AG09309 (cell line): ENCODE measurements at regions not wholly inside any gene's neighbourhood (a gene's known extent, or its start where the extent isn't known, plus 50 kb on each side); places are given as distances from the start of the nearest gene placed in this dataset.

Experiments
- DNase-seq: peaks from one replicate; pipeline ENCODE4 v3.0.0-alpha.2; 2010; ENCODE audit warnings: low read depth
- H3K4me3 ChIP-seq: 2 replicates; pipeline ENCODE4 v1.5.1; 2011; ENCODE audit warnings: mild to moderate bottlenecking, low read depth, low read length, moderate library complexity; ENCODE audit not compliant: control insufficient read depth
- CTCF ChIP-seq: IDR thresholded peaks from 2 replicates; pipeline ENCODE4 v1.5.1; 2011; ENCODE audit warnings: mild to moderate bottlenecking, low read depth, low read length, inconsistent platforms; ENCODE audit not compliant: insufficient read depth, control insufficient read depth; ENCODE audit errors: missing control alignments

GRCh38 chr7:47685712-47686376 lies 103.9 kb upstream of the TNS3 start:
- TF ChIP-seq CTCF = no peak
- DNase-seq = no peak
- no peak overlapping the region for H3K4me3 ChIP-seq

GRCh38 chr7:47685151-47685550 lies 103.2 kb upstream of the TNS3 start:
- no peak overlapping the region for H3K4me3 ChIP-seq
- no peak for TF ChIP-seq CTCF
- no peak for DNase-seq

GRCh38 chr7:47684728-47685127 lies 102.8 kb upstream of the TNS3 start:
- H3K4me3 ChIP-seq = no peak overlapping the region
- no peak for DNase-seq
- TF ChIP-seq CTCF = no peak

- no peak for TF ChIP-seq CTCF
- DNase-seq = no peak
- no peak overlapping the region for H3K4me3 ChIP-seq
These were observed 101.6 kb upstream of the TNS3 start for GRCh38 chr7:47683485-47683898.

- no peak for DNase-seq
- TF ChIP-seq CTCF = no peak
- H3K4me3 ChIP-seq = no peak overlapping the region
These were observed 101.0 kb upstream of the TNS3 start for GRCh38 chr7:47682874-47683273.

GRCh38 chr7:47681249-47681810 lies 99.4 kb upstream of the TNS3 start:
- no peak for TF ChIP-seq CTCF
- no peak for DNase-seq

More at GRCh38 chr7:47681249-47681810, 99.4 kb upstream of the TNS3 start:
- H3K4me3 ChIP-seq = no peak overlapping the region
